Osteocyte (in vitro differentiated cells): ENCODE measurements at regions not wholly inside any gene's neighbourhood (a gene's known extent, or its start where the extent isn't known, plus 50 kb on each side); places are given as distances from the start of the nearest gene placed in this dataset.

Experiments
- DNase-seq: peaks from one replicate; pipeline ENCODE4 v3.0.0; 2021; ENCODE audit warnings: mixed read lengths; ENCODE audit not compliant: unreplicated experiment; ENCODE audit errors: extremely low spot score
- H3K27ac Mint-ChIP-seq: one replicate; pipeline ENCODE4 v1.8.0; 2021; ENCODE audit warnings: mild to moderate bottlenecking, mixed read lengths; ENCODE audit not compliant: unreplicated experiment
- H3K27me3 Mint-ChIP-seq: one replicate; pipeline ENCODE4 v1.8.0; 2021; ENCODE audit warnings: mixed read lengths; ENCODE audit not compliant: unreplicated experiment
- H3K36me3 Mint-ChIP-seq: one replicate; pipeline ENCODE4 v1.8.0; 2021; ENCODE audit warnings: mixed read lengths; ENCODE audit not compliant: unreplicated experiment
- H3K4me1 Mint-ChIP-seq: one replicate; pipeline ENCODE4 v1.8.0; 2021; ENCODE audit warnings: mixed read lengths; ENCODE audit not compliant: unreplicated experiment
- H3K4me3 Mint-ChIP-seq: one replicate; pipeline ENCODE4 v1.8.0; 2021; ENCODE audit warnings: mild to moderate bottlenecking, moderate library complexity, mixed read lengths; ENCODE audit not compliant: unreplicated experiment
- H3K9me3 Mint-ChIP-seq: one replicate; pipeline ENCODE4 v1.8.0; 2021; ENCODE audit warnings: mixed read lengths; ENCODE audit not compliant: unreplicated experiment
- TF ChIP-seq, protein P1 (sequence below): fragments of 200-600 bp; sonication (generic); IDR thresholded peaks from 2 replicates; pipeline ENCODE4 v1.5.0; 2021; ENCODE audit warnings: antibody characterized with exemption, mild to moderate bottlenecking, moderate library complexity

DNA sequence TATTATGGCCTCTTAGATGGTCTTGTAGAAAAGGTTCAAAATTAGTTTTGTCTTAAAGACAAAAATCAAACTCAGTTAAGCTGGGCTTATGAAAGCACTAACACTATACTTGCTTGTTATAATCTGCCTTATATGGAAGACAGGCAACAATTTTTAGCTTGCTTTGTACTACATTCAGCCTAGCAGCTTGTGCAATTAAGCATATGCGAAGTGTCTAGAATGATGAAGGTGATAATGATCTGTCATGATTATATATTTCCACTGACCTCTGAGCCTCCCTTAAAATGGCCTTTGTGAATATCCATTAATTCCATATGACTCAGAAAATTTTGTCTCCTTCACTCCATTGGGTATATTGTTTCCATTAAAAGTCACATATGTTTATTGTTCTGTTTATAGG lies 834.9 kb downstream of the OLFM4 start:
- no peaks in the 10 kb centered on the region for H3K27me3 Mint-ChIP-seq
- TF ChIP-seq, protein P1, sequence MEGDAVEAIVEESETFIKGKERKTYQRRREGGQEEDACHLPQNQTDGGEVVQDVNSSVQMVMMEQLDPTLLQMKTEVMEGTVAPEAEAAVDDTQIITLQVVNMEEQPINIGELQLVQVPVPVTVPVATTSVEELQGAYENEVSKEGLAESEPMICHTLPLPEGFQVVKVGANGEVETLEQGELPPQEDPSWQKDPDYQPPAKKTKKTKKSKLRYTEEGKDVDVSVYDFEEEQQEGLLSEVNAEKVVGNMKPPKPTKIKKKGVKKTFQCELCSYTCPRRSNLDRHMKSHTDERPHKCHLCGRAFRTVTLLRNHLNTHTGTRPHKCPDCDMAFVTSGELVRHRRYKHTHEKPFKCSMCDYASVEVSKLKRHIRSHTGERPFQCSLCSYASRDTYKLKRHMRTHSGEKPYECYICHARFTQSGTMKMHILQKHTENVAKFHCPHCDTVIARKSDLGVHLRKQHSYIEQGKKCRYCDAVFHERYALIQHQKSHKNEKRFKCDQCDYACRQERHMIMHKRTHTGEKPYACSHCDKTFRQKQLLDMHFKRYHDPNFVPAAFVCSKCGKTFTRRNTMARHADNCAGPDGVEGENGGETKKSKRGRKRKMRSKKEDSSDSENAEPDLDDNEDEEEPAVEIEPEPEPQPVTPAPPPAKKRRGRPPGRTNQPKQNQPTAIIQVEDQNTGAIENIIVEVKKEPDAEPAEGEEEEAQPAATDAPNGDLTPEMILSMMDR: no peak
- H3K4me1 Mint-ChIP-seq: no peaks in the 10 kb centered on the region
- H3K27ac Mint-ChIP-seq: no peak overlapping the region
- no peaks in the 10 kb centered on the region for H3K36me3 Mint-ChIP-seq
- H3K9me3 Mint-ChIP-seq: peaks cover 4% of the 10 kb centered on the region
- no peak for DNase-seq
- H3K4me3 Mint-ChIP-seq: no peak overlapping the region

DNA sequence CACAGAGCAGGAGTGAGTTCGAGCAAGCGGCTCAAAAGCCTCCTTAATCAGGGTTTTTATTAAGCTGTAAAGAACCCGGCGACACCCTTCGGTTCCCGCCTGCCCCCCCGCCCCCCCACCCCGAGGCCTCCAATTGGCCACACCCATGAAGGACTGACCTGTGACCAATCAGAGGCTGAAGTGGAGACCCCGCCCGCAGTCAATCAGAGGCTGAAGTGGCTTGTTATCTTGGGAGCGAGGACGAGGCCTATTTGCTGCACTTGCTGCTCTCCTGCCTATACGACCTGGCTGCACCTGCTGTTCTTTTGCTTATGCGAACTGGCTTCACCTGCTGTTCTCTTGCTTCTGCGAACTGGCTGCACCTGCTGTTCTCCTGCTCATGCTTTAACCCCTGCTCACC lies 844.9 kb downstream of the OLFM4 start:
- Mint-ChIP-seq H3K36me3 (no peaks in the 10 kb centered on the region), H3K4me3 (no peak overlapping the region), H3K9me3 (peaks cover 5% of the 10 kb centered on the region), H3K27ac (no peak overlapping the region), H3K27me3 (no peaks in the 10 kb centered on the region), H3K4me1 (no peaks in the 10 kb centered on the region)
- TF ChIP-seq, protein P1: no peak
- no peak for DNase-seq

DNA sequence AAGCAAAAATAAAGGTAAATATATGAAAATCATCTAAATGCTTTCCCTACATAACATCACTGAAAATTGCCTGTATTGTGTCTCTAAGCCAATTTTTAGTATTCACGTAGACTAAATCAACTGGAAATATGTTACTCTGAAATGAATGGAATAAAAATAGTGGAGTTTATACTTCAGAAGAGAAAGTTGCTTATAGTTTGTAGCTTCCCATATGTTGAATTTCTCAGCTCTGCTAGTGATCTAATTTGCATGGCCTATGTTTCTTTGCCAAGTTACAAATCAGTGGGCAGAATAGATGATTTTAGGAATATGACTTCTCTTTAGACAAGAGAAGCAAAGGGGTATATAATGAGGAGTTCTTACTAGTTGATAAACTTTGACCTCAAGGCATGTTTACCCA lies 850.2 kb downstream of the OLFM4 start:
- H3K4me3 Mint-ChIP-seq: no peak overlapping the region

DNA sequence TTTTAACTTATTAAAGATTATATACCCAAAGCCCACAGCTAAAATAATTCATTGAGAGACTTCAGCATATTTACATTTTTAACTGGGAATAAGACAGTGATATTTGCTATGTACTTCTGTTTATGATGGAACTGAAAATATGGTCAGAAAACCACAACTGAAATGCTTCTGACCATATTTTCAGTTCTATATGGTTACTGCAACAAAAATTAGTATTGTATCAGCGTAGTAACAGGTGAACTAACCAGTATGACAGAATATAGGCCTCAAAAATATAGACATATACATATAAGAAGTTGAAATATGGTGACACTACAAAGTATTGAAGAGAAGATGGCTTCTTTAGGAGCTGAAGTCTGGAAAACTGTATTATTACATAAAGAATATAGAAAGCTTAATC lies 857.4 kb downstream of the OLFM4 start:
- no peaks in the 10 kb centered on the region for H3K4me1 Mint-ChIP-seq
- no peak overlapping the region for H3K4me3 Mint-ChIP-seq
- no peak overlapping the region for H3K27ac Mint-ChIP-seq
- no peak for DNase-seq
- no peaks in the 10 kb centered on the region for H3K9me3 Mint-ChIP-seq
- TF ChIP-seq, protein P1: no peak
- H3K36me3 Mint-ChIP-seq: no peaks in the 10 kb centered on the region
- peaks cover 2% of the 10 kb centered on the region for H3K27me3 Mint-ChIP-seq

More for the DNA sequence above, 850.2 kb downstream of the OLFM4 start:
- Mint-ChIP-seq H3K27ac (no peak overlapping the region), H3K36me3 (no peaks in the 10 kb centered on the region), H3K4me1 (no peaks in the 10 kb centered on the region), H3K27me3 (no peaks in the 10 kb centered on the region), H3K9me3 (no peaks in the 10 kb centered on the region)
- TF ChIP-seq, protein P1: no peak
- DNase-seq: no peak

DNA sequence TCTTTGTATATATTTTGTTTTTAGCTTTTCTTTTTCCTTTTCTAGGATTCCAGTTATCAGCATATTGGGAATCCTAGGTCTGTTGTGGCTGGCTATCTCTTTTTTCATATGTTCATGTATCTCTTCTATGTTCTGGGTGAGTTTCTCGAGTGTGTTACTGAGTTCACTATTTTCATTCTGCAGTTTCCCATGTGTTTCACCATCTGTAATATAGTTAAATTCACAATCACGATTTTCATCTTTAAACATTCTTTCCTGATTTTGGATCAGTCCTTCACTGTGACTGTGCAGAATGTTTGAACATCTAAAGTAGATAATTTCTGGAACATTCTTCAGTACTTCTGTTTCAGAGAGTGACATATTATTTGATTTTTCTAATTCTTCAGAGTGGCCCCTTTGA lies 862.1 kb downstream of the OLFM4 start:
- H3K27ac Mint-ChIP-seq: no peak overlapping the region
- peaks cover 2% of the 10 kb centered on the region for H3K27me3 Mint-ChIP-seq
- H3K4me1 Mint-ChIP-seq: no peaks in the 10 kb centered on the region
- H3K36me3 Mint-ChIP-seq: no peaks in the 10 kb centered on the region
- no peak for DNase-seq
- H3K4me3 Mint-ChIP-seq: no peak overlapping the region
- H3K9me3 Mint-ChIP-seq: peaks cover 7% of the 10 kb centered on the region
- TF ChIP-seq, protein P1: no peak
